HCEC 1CT (cell line): ENCODE measurements at regions not wholly inside any gene's neighbourhood (a gene's known extent, or its start where the extent isn't known, plus 50 kb on each side); places are given as distances from the start of the nearest gene placed in this dataset.

Experiments used
- DNase-seq: peaks from one replicate; pipeline ENCODE4 v3.0.0-alpha.2; 2017

- no peak for DNase-seq
Measured at GRCh38 chr15:95644100-95644875, 686.2 kb upstream of the NR2F2 start.

DNA sequence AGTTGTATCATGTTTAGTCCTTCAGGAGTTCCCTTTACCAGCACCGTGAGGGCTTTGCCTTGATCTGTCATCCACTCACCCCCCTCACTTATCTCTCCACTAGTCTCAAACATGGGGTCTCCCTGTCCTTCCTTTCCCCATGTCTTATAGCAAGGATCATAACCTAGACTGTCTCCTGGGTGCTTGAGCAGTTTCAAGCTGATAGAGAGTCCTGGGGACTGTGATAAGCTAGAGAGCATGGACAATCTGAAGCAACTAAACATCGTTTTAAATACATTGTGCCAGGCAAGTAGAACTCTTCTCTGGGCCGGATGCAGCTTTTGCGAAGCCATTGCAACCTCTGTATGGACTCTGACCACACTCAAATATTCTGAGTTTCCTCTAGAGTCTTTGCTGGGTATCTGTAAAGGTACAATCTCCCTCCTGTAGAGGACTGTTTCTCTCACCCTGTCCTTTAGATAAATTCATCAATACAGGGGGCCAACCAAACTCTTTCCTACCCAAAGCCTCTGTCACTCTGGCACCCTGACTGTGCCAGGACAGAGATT lies 684.6 kb upstream of the NR2F2 start:
- DNase-seq, result no peak

GRCh38 chr15:95646484-95647273 lies 683.8 kb upstream of the NR2F2 start:
- no peak for DNase-seq

DNA sequence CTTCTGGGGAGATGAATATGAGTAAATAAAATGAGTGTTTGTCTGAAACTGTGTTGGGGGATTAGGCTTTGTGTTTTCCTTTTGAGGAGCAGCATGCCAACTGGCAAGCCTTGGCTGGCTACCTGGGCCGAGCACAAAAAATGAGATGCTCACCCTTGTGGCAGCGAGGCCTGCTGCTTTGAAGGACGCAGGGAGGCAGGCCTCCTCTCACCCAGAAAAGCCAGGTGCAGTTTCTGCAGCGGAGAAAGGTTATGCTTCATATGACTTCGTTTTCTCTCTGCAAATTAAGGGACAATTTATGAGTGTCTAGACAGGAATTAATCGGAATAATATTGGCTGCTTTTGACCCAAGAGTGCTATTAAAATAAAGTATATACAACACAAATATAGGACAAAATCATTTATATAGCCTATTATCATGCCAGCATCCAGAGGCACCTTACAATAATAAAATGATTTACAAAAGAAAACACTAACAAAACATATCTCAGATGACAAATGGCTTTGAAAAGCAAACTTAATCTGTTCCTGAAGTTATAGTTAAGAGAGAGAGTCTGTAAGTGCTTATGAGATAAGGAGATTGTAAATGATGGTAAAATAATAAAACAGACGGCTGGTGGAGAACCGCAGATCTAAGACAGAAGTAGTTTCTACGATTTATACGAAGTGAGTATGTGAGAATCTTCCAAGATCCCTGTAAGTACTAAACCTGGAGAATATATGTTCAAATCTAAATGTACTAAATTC lies 682.8 kb upstream of the NR2F2 start:
- DNase-seq, result no peak

- DNase-seq, result no peak
Measured at GRCh38 chr15:95653361-95653805, 677.1 kb upstream of the NR2F2 start.

DNA sequence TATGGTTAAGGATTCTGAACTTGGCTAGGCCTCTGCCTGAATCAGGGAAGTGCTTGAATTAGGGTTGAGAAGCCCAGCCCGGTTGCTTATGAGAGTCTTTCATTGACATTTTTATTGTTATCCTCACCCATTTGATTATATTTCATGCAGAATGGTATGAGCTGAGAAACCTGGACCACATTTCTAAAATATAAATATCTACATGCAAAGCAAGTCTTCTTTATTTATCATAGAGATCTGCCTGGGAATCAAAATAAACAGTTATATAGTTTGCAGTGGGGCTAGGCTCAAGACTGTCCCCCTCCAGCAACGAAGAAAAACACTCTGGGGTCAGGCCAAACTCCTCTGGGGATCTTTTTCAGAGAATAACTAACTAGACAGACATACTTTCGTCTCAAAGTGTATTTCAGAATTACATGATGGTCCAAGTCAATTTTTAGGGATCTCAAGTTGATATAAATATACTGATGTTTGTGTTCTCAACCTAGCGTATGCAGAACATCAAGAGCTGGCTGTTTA lies 675.4 kb upstream of the NR2F2 start:
- DNase-seq, result no peak

- no peak for DNase-seq
Measured at GRCh38 chr15:95656595-95656994, 673.9 kb upstream of the NR2F2 start.

DNA sequence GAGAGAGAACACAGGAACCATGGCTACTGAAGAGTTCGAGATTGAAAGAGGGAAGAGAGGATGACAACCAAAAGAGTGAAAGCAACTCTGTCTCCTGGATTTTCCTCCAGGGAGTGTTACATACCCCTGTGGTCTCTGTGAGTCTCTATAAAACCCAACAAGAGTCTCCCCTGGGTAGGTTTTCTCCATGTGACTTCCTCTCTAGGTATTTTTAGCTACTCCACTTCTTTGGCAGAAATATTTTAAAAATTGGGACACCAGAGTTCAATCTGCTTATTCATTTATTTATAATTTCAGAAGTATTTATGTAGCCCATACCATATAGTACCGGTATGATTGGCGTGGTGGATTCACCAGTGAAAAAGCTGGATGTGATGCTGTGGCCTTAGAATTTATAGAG lies 671.7 kb upstream of the NR2F2 start:
- no peak for DNase-seq

- no peak for DNase-seq
Measured at GRCh38 chr15:95659656-95660055, 670.8 kb upstream of the NR2F2 start.

DNA sequence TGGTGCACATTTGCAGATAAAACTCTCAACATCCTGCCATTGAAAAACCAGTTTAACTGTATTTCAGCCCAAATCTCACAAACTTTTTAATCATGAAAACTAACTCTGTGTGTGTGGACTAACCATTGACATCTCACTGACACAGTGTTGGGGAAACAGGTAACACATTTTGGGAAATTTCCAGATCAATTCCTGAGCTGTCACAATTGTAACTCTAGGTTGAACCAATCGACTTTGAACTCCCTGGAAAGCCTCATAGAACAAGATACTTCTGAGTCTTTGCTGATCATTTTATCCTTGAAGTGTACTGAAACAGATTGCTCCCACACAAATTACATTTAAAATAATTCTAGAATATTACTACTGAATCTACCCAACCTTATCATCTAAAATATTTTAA lies 667.9 kb upstream of the NR2F2 start:
- DNase-seq, result no peak

DNA sequence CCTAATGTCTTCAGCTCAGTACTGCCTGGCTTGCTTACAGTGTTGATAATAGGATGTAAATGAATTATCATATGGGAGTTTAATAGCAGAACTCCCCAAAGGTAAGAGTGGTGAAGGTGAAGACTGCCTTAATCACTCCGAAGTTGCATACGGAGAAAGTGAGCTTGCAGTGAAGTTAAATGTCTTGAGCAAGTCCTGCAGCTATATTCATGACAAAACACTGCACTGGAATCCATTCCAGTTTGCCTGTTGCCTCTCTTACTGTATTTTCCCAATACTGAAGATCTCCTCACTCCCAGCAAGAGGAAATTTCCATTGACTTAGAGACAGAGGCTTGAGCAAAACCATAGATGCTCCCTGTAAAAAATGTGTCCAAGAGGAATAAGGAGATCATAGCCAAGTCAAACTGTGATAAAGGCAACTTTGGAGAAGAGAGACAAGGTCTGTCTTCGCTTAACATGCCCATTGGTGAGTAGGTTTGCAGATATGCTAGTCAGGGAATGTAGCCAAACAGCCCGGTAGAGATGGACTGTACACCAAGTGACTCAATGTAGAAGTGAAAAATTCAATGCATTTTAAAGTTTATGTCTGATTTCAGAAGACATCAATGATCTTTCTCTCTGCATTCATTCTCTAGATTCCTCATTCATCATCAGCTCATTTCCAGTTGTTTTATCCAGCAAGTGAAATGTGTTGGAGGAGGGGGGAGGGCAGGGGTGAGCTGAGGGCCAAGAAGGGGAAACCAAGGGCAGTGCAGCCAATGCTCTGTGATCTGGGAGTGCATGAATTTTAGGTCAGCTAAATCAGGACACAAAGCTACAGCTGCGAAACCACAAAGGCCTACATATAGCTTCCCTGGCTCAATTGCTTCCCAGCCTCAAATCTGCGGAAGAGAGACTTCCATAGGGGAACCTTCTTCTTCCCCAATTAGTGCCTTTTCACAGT lies 667.1 kb upstream of the NR2F2 start:
- peak; percentile 5 for DNase-seq

DNA sequence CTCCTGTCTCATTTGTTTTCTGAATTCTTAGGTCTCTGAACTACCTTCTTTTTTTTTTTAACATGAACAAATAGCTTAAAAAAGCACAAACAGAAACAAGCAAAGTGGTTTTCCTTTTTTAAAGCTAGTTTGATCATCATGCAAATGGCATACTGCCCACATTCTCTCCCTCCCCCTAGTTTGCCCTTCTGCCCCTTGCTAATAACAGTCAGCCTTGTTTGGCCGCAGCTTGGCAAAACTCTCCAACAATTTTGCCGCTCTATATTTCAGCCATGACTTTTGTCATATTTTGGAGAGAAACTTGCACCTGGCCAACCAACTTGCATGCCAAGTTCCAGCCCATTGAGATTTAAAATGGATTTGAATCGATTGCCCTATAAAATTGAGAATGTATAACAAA lies 666.0 kb upstream of the NR2F2 start:
- no peak for DNase-seq

- no peak for DNase-seq
Measured at GRCh38 chr15:95669146-95669922, 661.2 kb upstream of the NR2F2 start.

GRCh38 chr15:95674031-95674430 lies 656.5 kb upstream of the NR2F2 start:
- DNase-seq, result no peak

DNA sequence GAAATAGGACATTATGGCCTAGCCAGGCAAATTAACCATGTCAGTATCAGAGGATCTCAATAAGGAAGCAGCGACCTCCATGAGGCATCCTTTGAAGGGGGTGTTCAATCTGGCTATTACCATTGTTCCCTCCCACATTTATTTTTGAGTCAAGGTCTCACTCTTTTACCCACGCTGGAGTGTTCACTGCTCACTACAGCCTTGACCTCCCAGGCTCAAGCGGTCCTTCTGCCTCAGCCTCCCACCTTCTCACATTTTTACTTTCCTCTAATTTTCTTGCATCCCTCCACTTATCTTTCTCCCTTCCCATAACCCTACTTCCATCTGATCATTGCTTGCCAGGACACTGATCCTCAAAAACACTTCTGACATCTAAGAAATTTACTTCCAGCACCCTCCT lies 654.0 kb upstream of the NR2F2 start:
- DNase-seq, result no peak

DNA sequence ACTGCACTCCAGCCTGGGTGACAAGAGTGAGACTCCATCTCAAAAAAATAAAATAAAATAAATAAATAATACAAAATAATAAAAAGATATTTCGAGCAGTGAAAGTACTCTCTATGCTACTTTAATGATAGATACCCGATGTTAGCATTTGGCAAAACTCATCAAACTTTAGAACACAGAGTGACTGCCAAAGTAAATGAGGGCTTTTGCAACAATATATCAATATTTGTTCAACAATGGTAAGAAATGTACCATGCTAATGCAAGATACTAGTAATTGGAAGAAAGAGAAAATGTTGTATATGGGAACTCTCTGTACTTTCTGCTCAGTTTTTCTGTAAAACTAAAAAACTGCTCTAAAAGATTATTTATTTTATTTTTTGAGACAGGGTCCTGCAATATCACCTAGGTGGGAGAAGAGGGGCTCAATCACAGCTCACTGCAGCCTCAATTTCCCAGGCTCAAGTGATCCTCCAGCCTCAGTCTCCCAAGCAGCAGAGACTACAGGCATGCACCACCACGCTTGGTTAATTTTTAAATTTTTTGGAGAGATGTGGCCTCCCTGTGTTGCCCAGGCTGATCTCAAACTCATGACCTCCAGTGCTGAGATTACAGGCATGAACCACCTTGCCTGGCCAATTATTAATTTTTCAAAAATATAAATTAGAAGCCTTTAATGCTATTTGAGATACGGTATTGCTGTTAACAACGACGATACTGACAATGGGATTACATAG lies 650.5 kb upstream of the NR2F2 start:
- no peak for DNase-seq

DNA sequence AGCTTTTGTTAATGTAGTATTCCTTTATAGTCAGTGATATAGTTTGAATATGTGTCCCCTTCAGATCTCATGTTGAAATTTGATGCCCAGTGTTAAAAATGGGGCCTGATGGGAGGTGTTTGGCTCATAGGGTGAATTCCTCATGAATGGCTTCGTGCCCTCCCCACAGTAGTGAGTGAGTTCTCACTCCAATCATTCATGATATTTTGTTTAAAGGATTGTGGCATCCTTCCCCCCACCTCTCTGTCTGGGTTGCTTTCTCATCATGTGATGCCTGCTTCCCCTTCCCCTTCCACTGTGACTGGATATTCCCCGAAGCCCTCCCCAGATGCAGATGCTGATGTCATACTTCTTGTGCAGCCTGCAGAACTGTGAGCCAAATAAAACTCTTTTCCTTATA lies 649.8 kb upstream of the NR2F2 start:
- DNase-seq, result no peak

DNA sequence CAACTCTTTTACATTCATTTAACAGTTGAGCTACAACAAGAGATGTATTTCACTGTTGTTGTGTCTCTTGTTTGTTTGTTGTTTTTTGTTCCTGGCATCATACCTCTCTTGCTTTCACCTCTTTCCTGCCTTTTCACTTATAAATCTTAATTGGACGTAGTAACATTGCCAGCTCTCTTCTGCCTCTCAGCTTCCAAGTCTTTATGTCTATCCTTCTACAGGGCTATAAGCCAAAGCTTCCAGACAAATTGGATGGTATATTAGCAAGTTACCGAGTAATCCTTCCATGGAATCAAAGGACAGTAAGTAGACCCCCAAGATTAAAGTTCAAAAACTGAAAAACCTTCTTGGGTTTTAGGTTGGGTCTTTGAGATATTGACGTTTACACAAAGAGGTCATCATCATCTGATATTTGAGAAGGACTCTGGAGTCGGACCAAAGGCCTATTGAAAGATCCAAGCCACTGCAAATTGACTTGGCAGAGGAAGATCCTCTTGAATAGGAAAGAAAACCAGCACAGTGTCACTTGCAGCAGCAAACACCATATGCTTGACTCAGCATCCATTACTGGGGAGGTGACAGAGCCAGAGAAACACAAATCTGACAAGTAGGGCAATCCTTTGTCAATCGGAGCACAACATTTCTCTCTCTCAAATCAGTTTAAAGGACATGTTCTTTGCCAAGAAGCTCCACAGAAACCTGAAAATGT lies 648.5 kb upstream of the NR2F2 start:
- DNase-seq, result no peak

GRCh38 chr15:95684126-95684525 lies 646.4 kb upstream of the NR2F2 start:
- peak; percentile 1 for DNase-seq

DNA sequence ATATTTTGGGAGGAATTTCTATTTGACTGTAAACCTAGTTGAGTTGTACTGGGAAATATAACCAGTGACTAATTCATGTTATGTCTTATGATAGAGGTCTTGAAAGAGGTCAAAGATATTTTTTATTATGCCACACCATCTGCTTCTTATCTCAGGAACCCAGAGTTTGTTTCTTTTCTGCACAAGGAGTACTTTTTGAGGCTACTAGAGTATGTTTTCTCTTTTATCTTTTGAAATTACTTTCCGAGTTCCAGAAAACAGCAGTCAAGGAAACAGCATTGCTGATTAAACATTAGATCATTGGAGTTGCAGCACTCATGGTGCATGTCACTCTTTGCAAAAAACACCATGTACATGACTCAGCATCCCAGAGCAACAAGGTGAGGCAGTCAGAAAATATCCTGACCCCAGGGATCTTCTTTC lies 645.8 kb upstream of the NR2F2 start:
- peak; percentile 93 for DNase-seq
